ENCODE measurements at regions not wholly inside any gene's neighbourhood (a gene's known extent, or its start where the extent isn't known, plus 50 kb on each side); places are given as distances from the start of the nearest gene placed in this dataset.

DNA sequence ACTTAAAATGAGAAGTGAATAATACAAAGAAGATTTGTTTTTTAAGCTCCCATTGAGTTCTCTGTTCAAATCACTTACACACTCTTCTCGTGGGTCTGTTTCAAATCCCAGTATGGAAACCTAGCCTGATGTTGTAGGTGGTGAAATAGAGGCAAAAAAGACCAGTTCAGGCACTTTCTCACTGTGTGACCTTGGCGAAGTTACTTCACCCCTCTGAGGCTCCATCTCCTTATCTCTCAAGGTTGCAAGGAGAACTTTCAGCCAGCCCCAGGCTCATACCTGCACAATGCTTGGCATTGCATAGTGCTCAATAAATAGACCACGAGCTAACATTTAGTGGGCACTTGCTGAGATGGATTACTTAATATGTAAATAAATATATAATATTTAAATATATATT lies 90.1 kb downstream of the PRLHR start:
- Histone ChIP-seq H3K27ac (no peak overlapping the region), H3K36me3 (no peaks in the 10 kb centered on the region), H3K9me3 (no peaks in the 10 kb centered on the region), H3K27me3 (no peaks in the 10 kb centered on the region), H3K4me1 (no peaks in the 10 kb centered on the region), H3K4me3 (no peak overlapping the region)
- intact Hi-C loops (cut with DNase I; ENCODE audit: low total_unique reads) = no loop called here
- no peak for DNase-seq
- TF ChIP-seq, protein P1, sequence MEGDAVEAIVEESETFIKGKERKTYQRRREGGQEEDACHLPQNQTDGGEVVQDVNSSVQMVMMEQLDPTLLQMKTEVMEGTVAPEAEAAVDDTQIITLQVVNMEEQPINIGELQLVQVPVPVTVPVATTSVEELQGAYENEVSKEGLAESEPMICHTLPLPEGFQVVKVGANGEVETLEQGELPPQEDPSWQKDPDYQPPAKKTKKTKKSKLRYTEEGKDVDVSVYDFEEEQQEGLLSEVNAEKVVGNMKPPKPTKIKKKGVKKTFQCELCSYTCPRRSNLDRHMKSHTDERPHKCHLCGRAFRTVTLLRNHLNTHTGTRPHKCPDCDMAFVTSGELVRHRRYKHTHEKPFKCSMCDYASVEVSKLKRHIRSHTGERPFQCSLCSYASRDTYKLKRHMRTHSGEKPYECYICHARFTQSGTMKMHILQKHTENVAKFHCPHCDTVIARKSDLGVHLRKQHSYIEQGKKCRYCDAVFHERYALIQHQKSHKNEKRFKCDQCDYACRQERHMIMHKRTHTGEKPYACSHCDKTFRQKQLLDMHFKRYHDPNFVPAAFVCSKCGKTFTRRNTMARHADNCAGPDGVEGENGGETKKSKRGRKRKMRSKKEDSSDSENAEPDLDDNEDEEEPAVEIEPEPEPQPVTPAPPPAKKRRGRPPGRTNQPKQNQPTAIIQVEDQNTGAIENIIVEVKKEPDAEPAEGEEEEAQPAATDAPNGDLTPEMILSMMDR (IDR thresholded peaks at IDR 0.05) = no peak

DNA sequence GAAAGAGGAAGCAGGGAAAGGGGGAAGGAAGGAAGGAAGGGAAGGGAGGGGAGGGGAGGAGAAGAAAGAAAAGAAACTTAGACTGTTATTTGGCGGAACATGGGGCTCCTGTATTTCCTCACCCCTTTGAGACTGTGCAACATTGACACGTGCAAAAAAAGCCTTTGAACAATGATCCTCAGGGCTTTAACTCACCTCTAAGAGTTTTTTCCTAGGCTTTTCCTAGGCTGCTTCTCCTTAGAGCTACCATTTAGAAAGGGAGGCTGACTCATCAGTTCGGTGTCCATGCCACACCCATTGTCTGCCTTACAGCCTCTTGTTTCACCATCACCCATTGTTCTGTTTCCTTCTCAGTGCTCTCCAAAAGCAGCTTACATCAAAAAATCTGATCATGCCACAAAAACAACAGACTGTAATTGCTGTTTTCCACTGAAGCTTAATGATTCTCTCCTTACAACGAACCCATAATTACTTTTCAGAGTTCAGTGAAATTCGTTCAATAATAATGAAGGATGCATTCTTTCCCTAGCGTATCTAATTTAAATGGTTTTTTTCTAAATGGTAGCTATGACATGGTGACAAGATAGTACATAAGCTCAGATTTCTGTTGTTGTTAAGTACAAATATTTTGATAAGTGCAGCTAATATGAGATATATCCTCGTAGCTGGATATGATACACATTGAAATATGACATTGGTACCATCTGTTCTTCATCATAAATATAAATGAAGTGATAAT lies 90.8 kb downstream of the PRLHR start:
- Histone ChIP-seq H3K4me3 (no peak overlapping the region), H3K36me3 (no peaks in the 10 kb centered on the region), H3K4me1 (no peaks in the 10 kb centered on the region), H3K27me3 (no peaks in the 10 kb centered on the region), H3K27ac (no peak overlapping the region), H3K9me3 (no peaks in the 10 kb centered on the region)
- intact Hi-C loops (cut with DNase I; ENCODE audit: low total_unique reads) = no loop called here
- no peak for DNase-seq
- TF ChIP-seq, protein P1 (IDR thresholded peaks at IDR 0.05) = no peak

GRCh38 chr10:118504044-118504443 lies 91.4 kb downstream of the PRLHR start:
- intact Hi-C loops (cut with DNase I; ENCODE audit: low total_unique reads) = no loop called here
- H3K27me3 ChIP-seq = no peaks in the 10 kb centered on the region
- TF ChIP-seq, protein P1 (IDR thresholded peaks at IDR 0.05) = no peak

DNA sequence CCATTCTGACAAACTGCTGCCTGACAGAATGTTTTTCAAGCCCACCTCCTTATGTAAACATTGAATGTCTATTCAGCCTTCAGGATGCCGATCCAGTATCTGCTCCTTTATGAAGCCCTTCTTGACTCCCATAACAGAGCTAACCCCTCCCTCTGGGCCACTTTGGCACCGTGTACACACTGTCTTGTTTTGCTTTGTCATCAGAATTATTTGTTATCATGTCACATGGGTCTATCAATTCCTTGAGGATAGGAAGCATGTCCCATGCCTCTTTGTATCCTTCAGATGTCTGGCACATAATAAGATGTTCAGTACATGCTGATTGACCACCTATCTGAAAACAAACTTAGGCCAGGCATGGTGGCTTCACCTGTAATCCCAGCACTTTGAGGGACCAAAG lies 92.3 kb downstream of the PRLHR start:
- DNase-seq = no peak
- intact Hi-C loops (cut with DNase I; ENCODE audit: low total_unique reads) = no loop called here
- Histone ChIP-seq H3K4me3 (no peak overlapping the region), H3K36me3 (no peaks in the 10 kb centered on the region), H3K27ac (no peak overlapping the region), H3K4me1 (no peaks in the 10 kb centered on the region), H3K9me3 (no peaks in the 10 kb centered on the region), H3K27me3 (no peaks in the 10 kb centered on the region)
- TF ChIP-seq, protein P1 (IDR thresholded peaks at IDR 0.05) = no peak

More at GRCh38 chr10:118504044-118504443, 91.4 kb downstream of the PRLHR start:
- Histone ChIP-seq H3K4me3 (no peak overlapping the region), H3K9me3 (no peaks in the 10 kb centered on the region), H3K27ac (no peak overlapping the region), H3K4me1 (no peaks in the 10 kb centered on the region), H3K36me3 (no peaks in the 10 kb centered on the region)
- no peak for DNase-seq

GRCh38 chr10:118501637-118502440 lies 93.6 kb downstream of the PRLHR start:
- Histone ChIP-seq H3K4me1 (no peaks in the 10 kb centered on the region), H3K36me3 (no peaks in the 10 kb centered on the region), H3K9me3 (no peaks in the 10 kb centered on the region), H3K27me3 (peaks cover 0 to 3% of the 10 kb centered on the region in 2 donors), H3K27ac (no peak overlapping the region), H3K4me3 (no peak overlapping the region)
- TF ChIP-seq, protein P1 (IDR thresholded peaks at IDR 0.05) = no peak
- no peak for DNase-seq
- intact Hi-C loops (cut with DNase I; ENCODE audit: low total_unique reads) = no loop called here

All from tibial artery (tissue), 4 donors.